ENCODE measurements at regions not wholly inside any gene's neighbourhood (a gene's known extent, or its start where the extent isn't known, plus 50 kb on each side); places are given as distances from the start of the nearest gene placed in this dataset.

GRCh38 chr6:71513036-71513435, 224.4 kb downstream of the OGFRL1 start:
- DNase-seq (ENCODE audit: low read depth), result peak; percentile 60

GRCh38 chr6:71523548-71523947, 234.9 kb downstream of the OGFRL1 start:
- no peak for DNase-seq (ENCODE audit: low read depth)

- DNase-seq (ENCODE audit: low read depth), result peak; percentile 29
Measured at GRCh38 chr6:71524201-71524600, 235.6 kb downstream of the OGFRL1 start.

GRCh38 chr6:71527886-71528285, 239.3 kb downstream of the OGFRL1 start:
- no peak for DNase-seq (ENCODE audit: low read depth)

- DNase-seq (ENCODE audit: low read depth), result no peak
Measured at GRCh38 chr6:71529026-71529425, 240.4 kb downstream of the OGFRL1 start.

- DNase-seq (ENCODE audit: low read depth), result no peak
Measured at GRCh38 chr6:71529769-71530168, 241.2 kb downstream of the OGFRL1 start.

GRCh38 chr6:71531006-71531405, 242.4 kb downstream of the OGFRL1 start:
- peak; percentile 52 for DNase-seq (ENCODE audit: low read depth)

- DNase-seq (ENCODE audit: low read depth), result no peak
Measured at GRCh38 chr6:71531841-71532240, 243.2 kb downstream of the OGFRL1 start.

- peak; percentile 35 for DNase-seq (ENCODE audit: low read depth)
Measured at GRCh38 chr6:71533939-71534379, 245.3 kb downstream of the OGFRL1 start.

- DNase-seq (ENCODE audit: low read depth), result no peak
Measured at GRCh38 chr6:71534921-71535320, 246.3 kb downstream of the OGFRL1 start.

- DNase-seq (ENCODE audit: low read depth), result peak; percentile 52
Measured at GRCh38 chr6:71537717-71538116, 249.1 kb downstream of the OGFRL1 start.

- DNase-seq (ENCODE audit: low read depth), result peak; percentile 47
Measured at GRCh38 chr6:71544028-71544427, 255.4 kb downstream of the OGFRL1 start.

GRCh38 chr6:71544906-71545305, 256.3 kb downstream of the OGFRL1 start:
- DNase-seq (ENCODE audit: low read depth), result no peak

- no peak for DNase-seq (ENCODE audit: low read depth)
Measured at GRCh38 chr6:71545905-71546304, 257.3 kb downstream of the OGFRL1 start.

- no peak for DNase-seq (ENCODE audit: low read depth)
Measured at GRCh38 chr6:71551798-71552197, 263.2 kb downstream of the OGFRL1 start.

- DNase-seq (ENCODE audit: low read depth), result no peak
Measured at GRCh38 chr6:71556141-71556540, 267.5 kb downstream of the OGFRL1 start.

GRCh38 chr6:71558974-71559373, 270.4 kb downstream of the OGFRL1 start:
- no peak for DNase-seq (ENCODE audit: low read depth)

GRCh38 chr6:71567562-71567961, 279.0 kb downstream of the OGFRL1 start:
- DNase-seq (ENCODE audit: low read depth), result no peak

- no peak for DNase-seq (ENCODE audit: low read depth)
Measured at GRCh38 chr6:71577766-71578165, 289.2 kb downstream of the OGFRL1 start.

- no peak for DNase-seq (ENCODE audit: low read depth)
Measured at GRCh38 chr6:71579902-71580301, 291.3 kb downstream of the OGFRL1 start.

GRCh38 chr6:71582820-71583219, 294.2 kb downstream of the OGFRL1 start:
- no peak for DNase-seq (ENCODE audit: low read depth)

- DNase-seq (ENCODE audit: low read depth), result no peak
Measured at GRCh38 chr6:71584712-71585436, 296.3 kb downstream of the OGFRL1 start.

- DNase-seq (ENCODE audit: low read depth), result no peak
Measured at GRCh38 chr6:71585472-71585871, 296.9 kb downstream of the OGFRL1 start.

- no peak for DNase-seq (ENCODE audit: low read depth)
Measured at GRCh38 chr6:71588490-71588889, 297.9 kb upstream of the RIMS1 start.
